ENCODE measurements at regions not wholly inside any gene's neighbourhood (a gene's known extent, or its start where the extent isn't known, plus 50 kb on each side); places are given as distances from the start of the nearest gene placed in this dataset.

DNA sequence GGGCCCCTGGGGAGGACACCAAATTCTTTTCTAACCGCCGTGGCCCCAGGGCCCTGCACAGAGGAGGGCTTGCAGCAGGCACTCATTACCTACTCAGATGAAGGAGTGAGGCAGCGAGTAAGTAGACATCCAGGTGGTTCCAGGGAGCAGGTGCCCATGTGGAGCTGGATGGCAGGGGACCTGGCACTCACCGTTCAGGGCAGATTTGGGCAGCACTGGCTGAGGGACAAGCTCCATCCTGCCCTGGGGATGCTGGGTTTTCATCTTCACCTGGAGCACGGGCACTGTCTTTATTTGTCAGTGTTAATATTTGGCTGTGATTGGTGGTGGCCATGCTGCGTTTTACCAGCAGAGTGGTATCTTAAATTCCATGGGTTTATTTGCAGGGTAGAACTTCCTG is 1182.7 kb downstream of the BRD1 start:
- WGBS, 2 donors, result 40 to 53% methylated on average over 3 of the region's 6 CpGs
- intact Hi-C loops (cut with DNase I), result no loop called here
- no peaks in the 10 kb centered on the region for H3K9me3 ChIP-seq
- no peaks in the 10 kb centered on the region for H3K4me1 ChIP-seq
- H3K4me3 ChIP-seq, result no peak overlapping the region
- no peak for TF ChIP-seq POLR2A (IDR thresholded peaks at IDR 0.05)
- TF ChIP-seq, protein P1, sequence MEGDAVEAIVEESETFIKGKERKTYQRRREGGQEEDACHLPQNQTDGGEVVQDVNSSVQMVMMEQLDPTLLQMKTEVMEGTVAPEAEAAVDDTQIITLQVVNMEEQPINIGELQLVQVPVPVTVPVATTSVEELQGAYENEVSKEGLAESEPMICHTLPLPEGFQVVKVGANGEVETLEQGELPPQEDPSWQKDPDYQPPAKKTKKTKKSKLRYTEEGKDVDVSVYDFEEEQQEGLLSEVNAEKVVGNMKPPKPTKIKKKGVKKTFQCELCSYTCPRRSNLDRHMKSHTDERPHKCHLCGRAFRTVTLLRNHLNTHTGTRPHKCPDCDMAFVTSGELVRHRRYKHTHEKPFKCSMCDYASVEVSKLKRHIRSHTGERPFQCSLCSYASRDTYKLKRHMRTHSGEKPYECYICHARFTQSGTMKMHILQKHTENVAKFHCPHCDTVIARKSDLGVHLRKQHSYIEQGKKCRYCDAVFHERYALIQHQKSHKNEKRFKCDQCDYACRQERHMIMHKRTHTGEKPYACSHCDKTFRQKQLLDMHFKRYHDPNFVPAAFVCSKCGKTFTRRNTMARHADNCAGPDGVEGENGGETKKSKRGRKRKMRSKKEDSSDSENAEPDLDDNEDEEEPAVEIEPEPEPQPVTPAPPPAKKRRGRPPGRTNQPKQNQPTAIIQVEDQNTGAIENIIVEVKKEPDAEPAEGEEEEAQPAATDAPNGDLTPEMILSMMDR (IDR thresholded peaks at IDR 0.05), result no peak
- peaks cover 0 to 7% (median 0%) of the 10 kb centered on the region in 4 donors for H3K27me3 ChIP-seq
- H3K36me3 ChIP-seq, result no peaks in the 10 kb centered on the region
- DNase-seq, result no peak
- H3K27ac ChIP-seq, result no peak overlapping the region

DNA sequence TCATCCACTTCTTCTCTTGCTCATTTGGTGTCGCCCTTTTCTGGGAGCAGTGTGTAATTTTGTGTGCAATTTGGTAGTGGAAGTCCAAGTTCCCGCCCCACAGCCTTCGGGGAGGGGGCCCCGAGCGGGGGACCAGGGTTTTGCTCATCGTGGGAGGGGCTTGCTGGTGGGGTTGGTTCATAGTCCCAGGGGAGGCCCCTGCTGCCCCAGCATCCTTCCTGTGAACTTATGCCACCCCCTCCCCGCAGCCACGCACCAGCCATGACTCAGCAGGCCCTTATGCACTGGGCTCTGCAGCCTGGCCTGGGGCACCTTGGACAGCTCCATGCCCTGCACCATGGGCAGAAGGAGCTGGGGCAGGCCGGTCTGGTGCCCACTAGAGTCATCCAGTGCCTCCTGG is 1183.6 kb downstream of the BRD1 start:
- intact Hi-C loops (cut with DNase I), result no loop called here
- no peak for TF ChIP-seq POLR2A (IDR thresholded peaks at IDR 0.05)
- TF ChIP-seq, protein P1 (IDR thresholded peaks at IDR 0.05), result no peak
- Histone ChIP-seq H3K27ac (no peak overlapping the region), H3K4me1 (no peaks in the 10 kb centered on the region), H3K27me3 (peaks cover 0 to 10% (median 0%) of the 10 kb centered on the region in 4 donors), H3K4me3 (no peak overlapping the region), H3K9me3 (no peaks in the 10 kb centered on the region), H3K36me3 (no peaks in the 10 kb centered on the region)
- 25 to 40% methylated on average over 1 to 7 of the region's 9 CpGs for WGBS, 2 donors
- no peak for DNase-seq

DNA sequence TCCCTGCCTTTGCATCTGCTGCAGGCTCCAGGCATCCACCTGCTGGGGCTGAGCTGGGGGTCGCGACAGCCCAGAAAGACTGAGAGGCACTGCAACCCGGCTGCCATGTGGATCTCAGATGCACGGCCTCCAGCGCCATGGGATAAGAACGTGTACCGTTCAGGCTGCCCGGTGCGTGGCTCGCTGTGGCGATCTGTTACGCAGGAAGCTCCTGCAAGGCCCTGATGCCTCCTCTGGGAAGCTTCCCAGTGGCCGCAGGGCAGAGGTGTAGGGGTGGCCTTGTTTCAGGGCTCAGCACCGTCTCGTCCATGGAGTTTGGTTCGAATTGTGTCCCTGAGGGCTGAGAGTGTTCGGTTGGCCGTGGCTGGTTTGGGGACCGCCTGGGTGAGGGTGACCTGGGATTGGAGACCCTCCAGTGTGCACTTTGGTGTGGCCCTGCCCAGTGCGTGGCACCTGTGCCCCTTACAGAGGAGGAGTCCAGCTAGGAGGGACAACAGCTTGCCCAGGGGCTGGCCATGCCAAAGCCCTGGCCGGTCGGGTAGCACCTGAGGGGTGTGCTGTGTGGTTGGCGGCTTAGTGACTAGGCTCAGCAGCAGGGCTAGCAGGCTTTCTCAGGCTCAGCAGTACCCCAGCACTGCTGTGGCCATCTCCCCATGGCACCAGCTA is 1184.5 kb downstream of the BRD1 start:
- WGBS, 2 donors, result 83 to 90% methylated on average over 1 to 2 of the region's 23 CpGs
- Histone ChIP-seq H3K27me3 (peaks cover 0 to 10% (median 0%) of the 10 kb centered on the region in 4 donors), H3K9me3 (no peaks in the 10 kb centered on the region), H3K4me1 (no peaks in the 10 kb centered on the region), H3K4me3 (no peak overlapping the region), H3K27ac (no peak overlapping the region), H3K36me3 (no peaks in the 10 kb centered on the region)
- TF ChIP-seq POLR2A (IDR thresholded peaks at IDR 0.05), result no peak
- TF ChIP-seq, protein P1 (IDR thresholded peaks at IDR 0.05), result no peak
- intact Hi-C loops (cut with DNase I), result no loop called here
- no peak for DNase-seq

DNA sequence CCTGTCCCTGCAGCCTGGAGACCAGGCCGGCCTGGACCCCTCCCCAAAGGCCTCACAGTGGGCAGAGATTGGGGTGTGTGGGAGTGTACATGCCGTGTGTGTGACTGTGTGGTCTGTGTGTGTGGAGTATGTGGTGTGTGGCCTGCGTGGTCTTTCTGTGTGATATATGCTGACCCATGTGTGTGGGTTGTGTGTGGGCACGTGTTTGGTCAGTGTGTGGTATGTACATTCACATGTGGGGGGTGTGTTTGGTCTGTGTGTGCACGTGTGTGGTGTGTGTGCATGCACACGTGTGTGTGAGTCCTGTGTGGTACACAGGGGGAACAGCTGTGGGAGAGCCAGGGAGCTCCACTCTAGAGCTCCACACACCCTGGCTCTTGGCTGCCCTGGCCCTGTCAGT is 1185.1 kb downstream of the BRD1 start:
- no peaks in the 10 kb centered on the region for H3K36me3 ChIP-seq
- H3K27ac ChIP-seq, result no peak overlapping the region
- intact Hi-C loops (cut with DNase I), result no loop called here
- H3K9me3 ChIP-seq, result no peaks in the 10 kb centered on the region
- DNase-seq, result no peak
- TF ChIP-seq, protein P1 (IDR thresholded peaks at IDR 0.05), result no peak
- TF ChIP-seq POLR2A (IDR thresholded peaks at IDR 0.05), result no peak
- H3K4me1 ChIP-seq, result no peaks in the 10 kb centered on the region
- WGBS, 2 donors, result 33 to 63% methylated on average over 1 to 4 of the region's 6 CpGs
- H3K27me3 ChIP-seq, result peaks cover 0 to 10% (median 0%) of the 10 kb centered on the region in 4 donors
- no peak overlapping the region for H3K4me3 ChIP-seq

DNA sequence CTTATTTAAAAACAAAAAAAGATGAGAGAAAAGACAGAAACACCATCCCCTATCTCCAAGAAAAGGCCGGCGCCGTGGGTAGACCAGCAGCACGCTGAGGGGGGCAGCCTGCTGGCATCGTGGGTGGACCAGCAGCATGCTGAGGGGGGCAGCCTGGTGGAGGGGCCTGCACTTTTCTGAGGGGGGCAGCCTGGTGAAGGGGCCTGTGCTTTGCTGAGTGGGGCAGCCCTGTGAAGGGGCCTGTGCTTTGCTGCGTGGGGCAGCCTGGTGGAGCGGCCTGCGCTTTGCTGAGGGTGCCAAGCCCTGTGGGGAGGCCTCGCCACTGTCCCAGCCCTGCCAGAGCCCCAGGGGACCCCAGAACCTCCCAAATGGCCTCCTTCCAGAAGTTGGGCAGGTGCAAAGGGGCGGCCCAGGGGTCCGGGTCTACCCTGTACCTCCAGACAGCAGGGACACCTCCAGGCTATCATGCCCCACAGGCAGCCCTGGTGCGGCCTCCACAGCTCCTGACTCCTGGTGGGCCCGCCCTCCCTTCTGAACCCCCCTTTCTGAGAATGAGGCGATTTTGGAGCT is 1185.7 kb downstream of the BRD1 start:
- 80 to 85% methylated on average over 5 to 8 of the region's 14 CpGs for WGBS, 2 donors
- Histone ChIP-seq H3K36me3 (no peaks in the 10 kb centered on the region), H3K27me3 (peaks cover 0 to 10% (median 0%) of the 10 kb centered on the region in 4 donors), H3K4me1 (no peaks in the 10 kb centered on the region), H3K9me3 (no peaks in the 10 kb centered on the region), H3K27ac (no peak overlapping the region), H3K4me3 (no peak overlapping the region)
- no peak for DNase-seq
- intact Hi-C loops (cut with DNase I), result no loop called here
- no peak for TF ChIP-seq POLR2A (IDR thresholded peaks at IDR 0.05)
- TF ChIP-seq, protein P1 (IDR thresholded peaks at IDR 0.05), result no peak

Measured in esophagus squamous epithelium (tissue), 5 donors.